Prostate gland (tissue), 2 donors: ENCODE measurements at regions not wholly inside any gene's neighbourhood (a gene's known extent, or its start where the extent isn't known, plus 50 kb on each side); places are given as distances from the start of the nearest gene placed in this dataset.

Experiments
- DNase-seq: peaks from one replicate; pipeline ENCODE4 v3.0.0-alpha.2; 2019; ENCODE audit warnings: low spot score
- H3K27ac ChIP-seq, 2 donors: fragments of 200-600 bp; sonication (generic); 2 replicates each; pipeline ENCODE4 v1.5.1; 2017 to 2019
- H3K27me3 ChIP-seq: fragments of 200-600 bp; sonication (generic); replicated peaks from 2 replicates; pipeline ENCODE4 v1.5.1; 2019; ENCODE audit not compliant: insufficient read depth
- H3K36me3 ChIP-seq, 2 donors: fragments of 200-600 bp; sonication (generic); 1 replicate in 1 of 2; 2 replicates in 1 of 2; pipeline versions ENCODE4 v1.5.1 to v1.8.1; 2017 to 2019
- H3K4me1 ChIP-seq: fragments of 200-600 bp; sonication (generic); replicated peaks from 2 replicates; pipeline ENCODE4 v1.5.1; 2019
- H3K4me3 ChIP-seq, 2 donors: fragments of 200-600 bp; sonication (generic); 2 replicates each; pipeline ENCODE4 v1.5.1; 2017 to 2019
- H3K9me3 ChIP-seq: fragments of 200-600 bp; sonication (generic); 2 replicates; pipeline ENCODE4 v1.5.1; 2017
- POLR2A ChIP-seq: fragments of 450-650 bp; IDR thresholded peaks from one replicate; pipeline ENCODE4 v1.6.1; 2016; ENCODE audit warnings: antibody characterized with exemption, mild to moderate bottlenecking
- POLR2AphosphoS5 ChIP-seq: sonication (generic); formaldehyde crosslinking; IDR thresholded peaks from one replicate; pipeline ENCODE4 v1.6.1; 2017; ENCODE audit warnings: antibody characterized with exemption
- WGBS: methylation state at CpG from one replicate; pipeline ENCODE4 v1.1.5; 2018; 5-methylcytosine and 5-hydroxymethylcytosine counted together
- intact Hi-C: fragments of 100-400 bp; cut with DNase I; formaldehyde crosslinking; loops from one replicate; pipeline ENCODE4 v1.14.2; 2022
- TF ChIP-seq, protein P1 (sequence below), 4 experiments: fragments of 200-600 bp in 2 of 4; fragments of 450-650 bp in 2 of 4; sonication (generic) in 2 of 4; IDR thresholded peaks; 1 replicate in 3 of 4; 2 replicates in 1 of 4; pipeline ENCODE4 v1.5.1; 2016 to 2019; ENCODE audit warnings: antibody characterized with exemption in 4 of 4, mild to moderate bottlenecking in 2 of 4, moderate library complexity in 2 of 4

DNA sequence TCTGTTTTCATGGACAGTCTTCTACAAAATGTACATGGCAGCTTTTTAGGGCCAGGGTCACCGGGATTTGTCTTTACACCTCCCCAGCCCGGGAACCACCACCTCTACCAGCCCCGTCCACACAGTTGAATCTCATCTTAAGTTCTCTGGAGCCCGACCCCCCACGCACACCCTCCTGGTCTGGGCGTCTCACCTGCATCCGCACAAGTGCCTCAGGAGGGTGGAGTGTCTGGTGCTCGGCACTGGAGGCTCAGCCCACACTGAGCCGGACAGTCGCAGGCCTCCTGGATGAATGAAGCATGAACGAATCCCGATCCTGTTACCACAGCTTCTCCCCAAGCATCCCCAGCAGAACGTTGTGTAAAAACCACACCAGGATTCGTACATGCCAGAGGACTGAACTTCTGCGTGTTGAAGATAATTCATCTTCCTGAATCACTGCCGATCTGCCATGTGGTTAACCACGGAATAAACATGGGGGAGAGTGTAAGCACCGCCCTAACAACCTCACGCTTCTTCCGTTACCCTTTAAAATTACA is 162.0 kb downstream of the RTP5 start:
- Histone ChIP-seq H3K27me3 (no peaks in the 10 kb centered on the region), H3K9me3 (no peaks in the 10 kb centered on the region), H3K36me3 (no peaks in the 10 kb centered on the region), H3K4me1 (no peaks in the 10 kb centered on the region), H3K27ac (no peak overlapping the region), H3K4me3 (no peak overlapping the region)
- 55% methylated on average over 20 of the region's 20 CpGs for WGBS
- no peak for DNase-seq
- no peak for TF ChIP-seq POLR2A
- intact Hi-C loops, result no loop called here

DNA sequence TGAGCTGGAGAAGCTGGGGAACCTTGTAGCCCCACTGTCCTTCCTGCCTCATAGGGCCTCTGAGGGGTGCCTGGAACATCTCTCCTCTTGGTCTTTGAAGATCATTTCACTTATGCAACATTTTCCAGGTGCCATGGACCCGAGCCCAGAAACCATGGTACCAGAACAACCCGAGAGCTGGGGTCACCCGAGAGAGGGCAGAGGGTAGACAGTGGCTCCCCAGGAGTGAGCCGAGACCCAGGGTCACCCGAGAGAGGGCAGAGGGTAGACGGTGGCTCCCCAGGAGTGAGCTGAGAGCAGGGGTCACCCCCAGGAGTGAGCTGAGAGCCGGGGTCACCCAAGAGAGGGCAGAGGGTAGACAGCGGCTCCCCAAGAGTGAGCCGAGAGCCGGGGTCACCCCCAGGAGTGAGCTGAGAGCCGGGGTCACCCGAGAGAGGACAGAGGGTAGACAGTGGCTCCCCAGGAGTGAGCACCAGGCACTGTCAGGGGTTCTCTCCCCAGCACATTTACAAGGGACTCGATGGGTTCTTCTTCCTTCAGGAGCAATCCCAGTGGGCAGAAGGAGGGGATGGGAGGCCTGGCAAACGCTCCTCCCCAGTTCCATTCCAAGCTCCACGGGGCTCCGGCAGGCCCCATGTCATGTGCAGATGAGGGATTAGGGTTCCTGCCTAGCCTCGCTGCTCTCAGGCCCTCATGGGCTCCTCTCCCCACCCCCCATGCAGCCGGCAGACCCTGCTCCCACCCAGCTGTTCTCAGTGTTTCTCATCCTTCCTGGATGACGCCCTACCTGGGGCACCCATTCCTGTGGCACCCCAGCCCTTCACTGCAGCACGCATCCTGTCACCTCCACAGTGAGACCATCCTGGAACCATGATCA is 163.5 kb downstream of the RTP5 start:
- 80% methylated on average over 20 of the region's 20 CpGs for WGBS

DNA sequence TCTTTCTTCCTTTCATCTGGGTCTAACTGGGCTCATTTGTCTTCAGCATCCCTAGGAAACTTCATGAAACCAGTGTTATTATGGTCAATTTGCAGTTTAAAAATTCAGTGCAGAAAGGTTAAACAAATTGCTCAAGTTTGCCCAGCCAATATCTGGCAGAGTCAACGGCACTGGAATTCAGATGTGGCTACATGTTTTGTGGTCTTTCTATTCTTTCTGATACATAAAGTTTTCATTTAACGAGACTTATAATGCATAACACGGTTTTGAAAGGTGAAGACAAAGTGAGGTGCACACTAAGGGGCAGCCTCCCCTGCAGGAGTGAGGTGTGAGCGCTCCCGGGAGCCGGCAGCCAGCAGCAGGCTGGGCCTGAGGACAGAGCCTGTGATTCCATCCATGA is 164.6 kb downstream of the RTP5 start:
- Histone ChIP-seq H3K27me3 (no peaks in the 10 kb centered on the region), H3K27ac (no peak overlapping the region), H3K36me3 (no peaks in the 10 kb centered on the region), H3K4me3 (no peak overlapping the region), H3K4me1 (no peaks in the 10 kb centered on the region), H3K9me3 (no peaks in the 10 kb centered on the region)
- WGBS, result 53% methylated on average over 6 of the region's 6 CpGs
- no peak for TF ChIP-seq POLR2AphosphoS5
- no peak for TF ChIP-seq POLR2A
- TF ChIP-seq, protein P1, sequence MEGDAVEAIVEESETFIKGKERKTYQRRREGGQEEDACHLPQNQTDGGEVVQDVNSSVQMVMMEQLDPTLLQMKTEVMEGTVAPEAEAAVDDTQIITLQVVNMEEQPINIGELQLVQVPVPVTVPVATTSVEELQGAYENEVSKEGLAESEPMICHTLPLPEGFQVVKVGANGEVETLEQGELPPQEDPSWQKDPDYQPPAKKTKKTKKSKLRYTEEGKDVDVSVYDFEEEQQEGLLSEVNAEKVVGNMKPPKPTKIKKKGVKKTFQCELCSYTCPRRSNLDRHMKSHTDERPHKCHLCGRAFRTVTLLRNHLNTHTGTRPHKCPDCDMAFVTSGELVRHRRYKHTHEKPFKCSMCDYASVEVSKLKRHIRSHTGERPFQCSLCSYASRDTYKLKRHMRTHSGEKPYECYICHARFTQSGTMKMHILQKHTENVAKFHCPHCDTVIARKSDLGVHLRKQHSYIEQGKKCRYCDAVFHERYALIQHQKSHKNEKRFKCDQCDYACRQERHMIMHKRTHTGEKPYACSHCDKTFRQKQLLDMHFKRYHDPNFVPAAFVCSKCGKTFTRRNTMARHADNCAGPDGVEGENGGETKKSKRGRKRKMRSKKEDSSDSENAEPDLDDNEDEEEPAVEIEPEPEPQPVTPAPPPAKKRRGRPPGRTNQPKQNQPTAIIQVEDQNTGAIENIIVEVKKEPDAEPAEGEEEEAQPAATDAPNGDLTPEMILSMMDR (IDR thresholded peaks at IDR 0.05), result no peak
- intact Hi-C loops, result no loop called here
- DNase-seq, result no peak

More for the DNA sequence above, 163.5 kb downstream of the RTP5 start:
- H3K4me3 ChIP-seq, result no peak overlapping the region
- TF ChIP-seq POLR2A (no peak), POLR2AphosphoS5 (no peak)
- TF ChIP-seq, protein P1 (IDR thresholded peaks at IDR 0.05), result no peak
- no peaks in the 10 kb centered on the region for H3K36me3 ChIP-seq
- no peak for DNase-seq
- no peaks in the 10 kb centered on the region for H3K27me3 ChIP-seq
- H3K4me1 ChIP-seq, result no peaks in the 10 kb centered on the region
- H3K27ac ChIP-seq, result no peak overlapping the region
- intact Hi-C loops, result no loop called here
- no peaks in the 10 kb centered on the region for H3K9me3 ChIP-seq

DNA sequence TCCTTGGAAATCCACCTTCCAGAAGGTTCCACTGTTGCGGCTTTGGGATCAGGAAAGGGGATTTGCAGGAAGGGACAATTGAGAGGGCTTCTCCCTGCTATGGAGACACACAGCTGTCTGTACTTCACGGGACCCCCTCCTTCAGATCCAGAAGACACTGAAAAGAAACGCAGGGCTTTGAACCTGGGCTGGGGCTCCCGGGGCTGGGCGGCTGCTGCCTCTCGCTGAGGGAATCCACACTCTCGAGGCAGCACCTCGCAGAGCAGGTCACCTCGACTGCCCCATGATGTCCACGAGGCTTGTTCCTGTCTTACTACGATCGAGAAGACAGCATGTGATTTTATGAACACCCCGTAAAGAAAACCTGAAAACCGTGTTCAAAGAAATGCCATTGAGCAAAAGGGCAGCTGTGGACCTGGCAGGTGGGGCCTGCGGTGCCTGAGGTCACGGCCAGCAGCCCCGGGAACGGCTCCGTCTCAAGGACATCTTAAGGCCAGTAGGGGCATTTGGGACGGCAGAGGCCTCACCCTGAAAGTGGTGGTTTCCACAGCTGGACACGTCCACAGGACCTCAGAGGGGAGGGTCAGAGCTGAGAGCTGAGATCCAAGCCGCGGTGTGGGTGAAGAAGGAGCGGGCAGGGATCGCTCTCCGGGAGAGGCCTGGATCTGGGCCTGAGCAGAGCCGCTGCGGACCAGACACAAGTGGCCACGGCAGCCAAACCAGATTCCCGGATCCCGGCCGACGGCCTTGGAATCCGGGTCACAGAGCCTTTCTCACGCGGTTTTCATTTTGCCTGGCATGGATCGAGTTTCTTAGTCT is 165.7 kb downstream of the RTP5 start:
- no peaks in the 10 kb centered on the region for H3K9me3 ChIP-seq
- DNase-seq, result no peak
- WGBS, result 81% methylated on average over 37 of the region's 37 CpGs
- intact Hi-C loops, result no loop called here
- peaks cover 3% of the 10 kb centered on the region for H3K27me3 ChIP-seq
- H3K27ac ChIP-seq, result no peak overlapping the region
- no peaks in the 10 kb centered on the region for H3K4me1 ChIP-seq
- H3K4me3 ChIP-seq, result no peak overlapping the region
- TF ChIP-seq, protein P1 (IDR thresholded peaks at IDR 0.05), result no peak
- TF ChIP-seq POLR2AphosphoS5 (no peak), POLR2A (no peak)
- no peaks in the 10 kb centered on the region for H3K36me3 ChIP-seq
